ENCODE measurements at regions not wholly inside any gene's neighbourhood (a gene's known extent, or its start where the extent isn't known, plus 50 kb on each side); places are given as distances from the start of the nearest gene placed in this dataset.

DNA sequence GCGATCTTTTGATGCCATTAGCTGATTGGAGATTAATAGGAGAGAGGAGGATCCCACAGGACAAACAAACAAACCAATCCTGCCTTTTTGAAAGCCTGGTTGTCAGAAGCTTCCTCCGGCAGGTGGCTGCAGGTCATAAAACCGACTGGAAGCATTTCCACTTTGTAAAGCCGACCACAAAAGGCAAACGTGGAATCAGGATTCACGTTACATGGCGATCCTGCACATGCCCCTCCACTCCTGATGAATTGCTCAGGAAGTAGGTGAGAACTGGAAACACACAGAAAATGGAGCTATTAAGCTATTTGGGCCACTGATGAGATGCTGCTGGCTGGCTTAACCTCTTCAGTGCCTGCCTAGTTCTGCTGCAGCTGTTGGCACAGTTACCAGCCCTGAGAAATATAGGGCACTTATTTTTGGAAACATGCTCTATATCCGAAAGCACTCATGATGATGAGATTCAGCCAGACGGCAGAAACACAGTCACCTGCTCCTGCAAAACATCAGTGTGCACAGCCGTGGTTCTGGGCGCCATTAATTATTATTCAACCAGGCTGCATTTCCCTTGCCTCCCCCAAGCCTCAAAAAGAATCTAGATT is 110.3 kb upstream of the ST6GAL2 start:
- H3K9me3 Mint-ChIP-seq = peaks cover 6% of the 10 kb centered on the region
- peaks cover 22% of the 10 kb centered on the region for H3K27me3 Mint-ChIP-seq
- CTCF ChIA-PET = interaction anchor here (0.6 kb wide), 1 partner anchor 393 kb away, joined by 3 read pairs; no protein-coding TSS in a partner anchor
- no peak for TF ChIP-seq CTCF (IDR thresholded peaks at IDR 0.05)
- no peak overlapping the region for H3K27ac ChIP-seq (ENCODE audit: low read depth in 1 of 2, low read length in 2 of 2)
- H3K36me3 ChIP-seq (ENCODE audit: insufficient read depth, low read length) = no peaks in the 10 kb centered on the region
- H3K9me3 ChIP-seq (ENCODE audit: control insufficient read depth in 1 of 2, insufficient read depth in 1 of 2, low read length in 2 of 2) = peaks cover 0 to 3% of the 10 kb centered on the region in 2 experiments
- no peaks in the 10 kb centered on the region for H3K36me3 Mint-ChIP-seq (ENCODE audit: low read depth)
- H3K27ac Mint-ChIP-seq = no peak overlapping the region
- no peaks in the 10 kb centered on the region for H3K4me1 ChIP-seq (ENCODE audit: insufficient read depth, low read length)
- H3K4me3 ChIP-seq (ENCODE audit: low read length) = no peak overlapping the region
- no peak overlapping the region for H3K4me3 Mint-ChIP-seq
- no peaks in the 10 kb centered on the region for H3K27me3 ChIP-seq (ENCODE audit: control insufficient read depth in 1 of 2, insufficient read depth in 2 of 2, low read length in 2 of 2)
- DNase-seq (no peak), ATAC-seq (ENCODE audit: poor library complexity) (no peak)
- no peaks in the 10 kb centered on the region for H3K4me1 Mint-ChIP-seq (ENCODE audit: low read depth)
- intact Hi-C loops (cut with DNase I, micrococcal nuclease) = no loop called here
- POLR2A ChIA-PET = no interaction called here

GRCh38 chr2:106997204-106997603 is 111.2 kb upstream of the ST6GAL2 start:
- Mint-ChIP-seq H3K4me3 (no peak overlapping the region), H3K9me3 (peaks cover 6% of the 10 kb centered on the region), H3K27me3 (peaks cover 22% of the 10 kb centered on the region), H3K4me1 (ENCODE audit: low read depth) (no peaks in the 10 kb centered on the region), H3K27ac (no peak overlapping the region), H3K36me3 (ENCODE audit: low read depth) (no peaks in the 10 kb centered on the region)
- TF ChIP-seq CTCF (IDR thresholded peaks at IDR 0.05) = no peak
- Histone ChIP-seq H3K4me3 (ENCODE audit: low read length) (no peak overlapping the region), H3K36me3 (ENCODE audit: insufficient read depth, low read length) (no peaks in the 10 kb centered on the region), H3K27me3 (ENCODE audit: control insufficient read depth in 1 of 2, insufficient read depth in 2 of 2, low read length in 2 of 2) (no peaks in the 10 kb centered on the region), H3K9me3 (ENCODE audit: control insufficient read depth in 1 of 2, insufficient read depth in 1 of 2, low read length in 2 of 2) (peaks cover 0 to 3% of the 10 kb centered on the region in 2 experiments), H3K27ac (ENCODE audit: low read depth in 1 of 2, low read length in 2 of 2) (no peak overlapping the region), H3K4me1 (ENCODE audit: insufficient read depth, low read length) (no peaks in the 10 kb centered on the region)
- ATAC-seq (ENCODE audit: poor library complexity) (no peak), DNase-seq (no peak)
- intact Hi-C loops (cut with DNase I, micrococcal nuclease) = no loop called here
- POLR2A ChIA-PET = no interaction called here
- CTCF ChIA-PET = no interaction called here

DNA sequence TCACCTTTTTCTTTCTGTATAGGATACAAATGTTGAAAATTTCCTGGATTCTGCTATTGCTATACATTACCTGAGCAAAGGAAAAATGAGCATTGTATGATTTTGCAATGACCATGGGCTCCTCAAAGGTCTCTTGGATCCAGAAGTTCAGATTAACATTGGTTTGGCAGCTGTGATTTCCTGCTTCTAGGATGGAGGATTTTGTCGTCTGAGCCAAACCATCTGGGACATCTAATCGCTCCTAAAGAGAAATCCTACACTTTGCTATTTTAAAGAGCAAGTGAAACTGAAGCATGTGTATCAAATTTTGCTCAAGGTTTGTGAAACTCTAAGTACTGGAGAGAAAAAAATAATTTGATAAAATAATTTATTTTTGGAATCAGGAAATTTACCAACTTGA is 115.1 kb upstream of the ST6GAL2 start:
- Histone ChIP-seq H3K4me1 (ENCODE audit: insufficient read depth, low read length) (no peaks in the 10 kb centered on the region), H3K36me3 (ENCODE audit: insufficient read depth, low read length) (no peaks in the 10 kb centered on the region), H3K4me3 (ENCODE audit: low read length) (no peak overlapping the region), H3K9me3 (ENCODE audit: control insufficient read depth in 1 of 2, insufficient read depth in 1 of 2, low read length in 2 of 2) (no peaks in the 10 kb centered on the region), H3K27me3 (ENCODE audit: control insufficient read depth in 1 of 2, insufficient read depth in 2 of 2, low read length in 2 of 2) (no peaks in the 10 kb centered on the region), H3K27ac (ENCODE audit: low read depth in 1 of 2, low read length in 2 of 2) (no peak overlapping the region)
- DNase-seq (no peak), ATAC-seq (ENCODE audit: poor library complexity) (no peak)
- POLR2A ChIA-PET = no interaction called here
- Mint-ChIP-seq H3K4me3 (no peak overlapping the region), H3K27me3 (peaks cover 12% of the 10 kb centered on the region), H3K36me3 (ENCODE audit: low read depth) (no peaks in the 10 kb centered on the region), H3K27ac (no peak overlapping the region), H3K9me3 (peaks cover 6% of the 10 kb centered on the region), H3K4me1 (ENCODE audit: low read depth) (no peaks in the 10 kb centered on the region)
- TF ChIP-seq CTCF (IDR thresholded peaks at IDR 0.05) = no peak
- intact Hi-C loops (cut with DNase I, micrococcal nuclease) = no loop called here
- CTCF ChIA-PET = no interaction called here
